CD14-positive monocyte (primary cell): ENCODE measurements at regions not wholly inside any gene's neighbourhood (a gene's known extent, or its start where the extent isn't known, plus 50 kb on each side); places are given as distances from the start of the nearest gene placed in this dataset.

ENCODE experiments used
- DNase-seq, 3 donors: peaks; one replicate each; pipeline ENCODE4 v3.0.0-alpha.2; 2011 to 2022
- H2AFZ ChIP-seq: 2 replicates; pipeline ENCODE4 v1.6.0; 2012; ENCODE audit warnings: mild to moderate bottlenecking, low read depth, low read length, inconsistent platforms; ENCODE audit not compliant: insufficient read depth, poor library complexity, severe bottlenecking
- H3K27ac ChIP-seq, 2 donors: 1 replicate in 1 of 2; 2 replicates in 1 of 2; pipeline ENCODE4 v1.5.1; 2012 to 2013; ENCODE audit warnings: low read length in 2 of 2, control low read depth in 1 of 2, inconsistent platforms in 1 of 2, low read depth in 1 of 2, mild to moderate bottlenecking in 1 of 2
- H3K27me3 ChIP-seq, 2 donors: one replicate each; pipeline versions ENCODE4 v1.6.0 to v1.6.1; 2011 to 2013; ENCODE audit warnings: low read length in 2 of 2; ENCODE audit not compliant: control insufficient read depth in 2 of 2, insufficient read depth in 2 of 2
- H3K36me3 ChIP-seq, 2 donors: replicated peaks in 1 of 2; 1 replicate in 1 of 2; 2 replicates in 1 of 2; pipeline versions ENCODE4 v1.5.1 to v1.6.1; 2012 to 2013; ENCODE audit warnings: low read length in 2 of 2, control low read depth in 1 of 2, inconsistent platforms in 1 of 2, mild to moderate bottlenecking in 1 of 2; ENCODE audit not compliant: insufficient read depth in 2 of 2, control insufficient read depth in 1 of 2
- H3K4me1 ChIP-seq, 2 donors: 1 replicate in 1 of 2; 2 replicates in 1 of 2; pipeline versions ENCODE4 v1.5.1 to v1.6.1; 2012 to 2013; ENCODE audit warnings: low read length in 2 of 2, control low read depth in 1 of 2, inconsistent platforms in 1 of 2, mild to moderate bottlenecking in 1 of 2, moderate library complexity in 1 of 2; ENCODE audit not compliant: insufficient read depth in 2 of 2, control insufficient read depth in 1 of 2
- H3K4me2 ChIP-seq: replicated peaks from 2 replicates; pipeline ENCODE3; 2012; ENCODE audit warnings: low read length, moderate library complexity, mild to moderate bottlenecking; ENCODE audit not compliant: poor library complexity, severe bottlenecking; ENCODE audit errors: extremely low read depth
- H3K4me3 ChIP-seq, 3 experiments: fragments of 200-600 bp in 1 of 3; sonication (generic) in 1 of 3; replicated peaks in 1 of 3; 1 replicate in 2 of 3; 2 replicates in 1 of 3; pipeline ENCODE4 v1.5.1; 2011 to 2013; ENCODE audit warnings: low read length in 3 of 3, mild to moderate bottlenecking in 3 of 3, control low read depth in 2 of 3, low read depth in 2 of 3, inconsistent platforms in 1 of 3, moderate library complexity in 1 of 3
- H3K79me2 ChIP-seq: 2 replicates; pipeline ENCODE4 v1.6.0; 2012; ENCODE audit warnings: mild to moderate bottlenecking, control low read depth, inconsistent platforms, low read length, moderate library complexity; ENCODE audit not compliant: insufficient read depth
- H3K9ac ChIP-seq: 2 replicates; pipeline ENCODE4 v1.6.0; 2017; ENCODE audit warnings: low read length, mild to moderate bottlenecking; ENCODE audit not compliant: insufficient read depth, poor library complexity, severe bottlenecking
- H3K9me3 ChIP-seq, 2 donors: replicated peaks in 1 of 2; 1 replicate in 1 of 2; 2 replicates in 1 of 2; pipeline versions ENCODE4 v1.5.1 to v1.6.1; 2012 to 2013; ENCODE audit warnings: low read length in 2 of 2, control low read depth in 1 of 2; ENCODE audit not compliant: control insufficient read depth in 1 of 2, insufficient read depth in 1 of 2
- H4K20me1 ChIP-seq: 2 replicates; pipeline ENCODE4 v1.6.0; 2012; ENCODE audit warnings: mild to moderate bottlenecking, low read length, control low read depth, moderate library complexity; ENCODE audit not compliant: insufficient read depth
- H3K27ac Mint-ChIP-seq, 7 donors: one replicate each; pipeline ENCODE4 v1.8.0; 2020; ENCODE audit warnings: mild to moderate bottlenecking in 7 of 7, mixed read lengths in 7 of 7, moderate library complexity in 6 of 7, inconsistent platforms in 2 of 7
- H3K27me3 Mint-ChIP-seq, 3 donors: one replicate each; pipeline ENCODE4 v1.8.0; 2021 to 2022; ENCODE audit warnings: low read depth in 3 of 3, mild to moderate bottlenecking in 3 of 3, mixed read lengths in 3 of 3, moderate library complexity in 3 of 3, inconsistent platforms in 1 of 3
- H3K36me3 Mint-ChIP-seq, 2 donors: one replicate each; pipeline ENCODE4 v1.8.0; 2020; ENCODE audit warnings: mixed read lengths in 2 of 2, inconsistent platforms in 1 of 2, mild to moderate bottlenecking in 1 of 2
- H3K4me1 Mint-ChIP-seq: one replicate; pipeline ENCODE4 v1.8.0; 2020; ENCODE audit warnings: mild to moderate bottlenecking, mixed read lengths
- H3K4me3 Mint-ChIP-seq, 2 donors: one replicate each; pipeline ENCODE4 v1.8.0; 2020; ENCODE audit warnings: mild to moderate bottlenecking in 2 of 2, mixed read lengths in 2 of 2, moderate library complexity in 1 of 2
- H3K9me3 Mint-ChIP-seq, 7 donors: one replicate each; pipeline ENCODE4 v1.8.0; 2020 to 2022; ENCODE audit warnings: mixed read lengths in 7 of 7, mild to moderate bottlenecking in 6 of 7, moderate library complexity in 6 of 7, inconsistent platforms in 2 of 7
- CTCF ChIP-seq: fragments of 200-600 bp; IDR thresholded peaks from one replicate; pipeline ENCODE4 v1.8.0; 2022; ENCODE audit warnings: antibody characterized with exemption, mild to moderate bottlenecking
- WGBS: methylation state at CpG from one replicate; pipeline ENCODE4 v1.1.5; 2013; ENCODE audit warnings: missing lambda C conversion rate; ENCODE audit not compliant: insufficient coverage; 5-methylcytosine and 5-hydroxymethylcytosine counted together
- intact Hi-C, 2 donors: fragments of 100-400 bp; cut with micrococcal nuclease; formaldehyde crosslinking; loops; one replicate each; pipeline versions ENCODE4 v1.15.0 to v1.15.1; 2023

DNA sequence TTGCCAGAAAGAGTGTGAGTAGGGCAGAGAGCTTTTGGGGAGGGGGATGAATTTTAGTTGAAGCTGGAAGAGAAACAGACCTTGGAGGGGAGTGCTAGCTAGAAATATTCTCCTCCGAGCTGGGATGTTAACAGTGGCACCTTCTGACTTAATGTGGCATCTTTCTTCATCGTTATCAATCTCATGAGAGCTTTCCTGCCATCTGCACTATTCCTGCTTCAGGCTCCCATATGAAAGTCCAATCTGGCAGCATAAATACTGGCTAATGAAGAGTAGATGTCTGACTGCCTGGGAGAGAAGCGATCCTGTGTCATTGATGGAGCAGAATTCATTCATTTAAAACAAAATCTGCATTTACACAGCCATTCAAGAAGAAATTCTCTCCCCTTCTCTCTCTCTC, 284.5 kb downstream of the TMEM38B start:
- no peak for TF ChIP-seq CTCF
- H4K20me1 ChIP-seq = no peaks in the 10 kb centered on the region
- no peak overlapping the region for H3K4me2 ChIP-seq
- no peak overlapping the region for H3K27ac ChIP-seq
- H3K4me3 Mint-ChIP-seq = no peak overlapping the region
- H3K79me2 ChIP-seq = no peaks in the 10 kb centered on the region
- no peak overlapping the region for H3K27ac Mint-ChIP-seq
- H3K9me3 Mint-ChIP-seq = peaks cover 0 to 2% (median 0%) of the 10 kb centered on the region in 7 donors
- no peaks in the 10 kb centered on the region for H3K9me3 ChIP-seq
- H3K36me3 ChIP-seq = no peaks in the 10 kb centered on the region
- H3K4me3 ChIP-seq = no peak overlapping the region
- DNase-seq = no peak
- intact Hi-C loops = no loop called here
- H3K9ac ChIP-seq = no peak overlapping the region
- H2AFZ ChIP-seq = no peak overlapping the region
- no peaks in the 10 kb centered on the region for H3K27me3 ChIP-seq
- WGBS = 50% methylated on average over 1 of the region's 3 CpGs
- H3K36me3 Mint-ChIP-seq = no peaks in the 10 kb centered on the region
- H3K27me3 Mint-ChIP-seq = peaks cover 0 to 2% (median 1%) of the 10 kb centered on the region in 3 donors
- no peaks in the 10 kb centered on the region for H3K4me1 Mint-ChIP-seq
- no peaks in the 10 kb centered on the region for H3K4me1 ChIP-seq

GRCh38 chr9:105979290-105979689, 284.9 kb downstream of the TMEM38B start:
- no peak overlapping the region for H3K9ac ChIP-seq
- 100% methylated on average over 2 of the region's 2 CpGs for WGBS
- H3K9me3 Mint-ChIP-seq = peaks cover 0 to 3% (median 0%) of the 10 kb centered on the region in 7 donors
- no peaks in the 10 kb centered on the region for H3K27me3 ChIP-seq
- H3K4me1 Mint-ChIP-seq = no peaks in the 10 kb centered on the region
- H3K27ac ChIP-seq = no peak overlapping the region
- intact Hi-C loops = no loop called here
- H3K4me2 ChIP-seq = no peak overlapping the region
- no peak for DNase-seq
- H3K9me3 ChIP-seq = no peaks in the 10 kb centered on the region
- H4K20me1 ChIP-seq = no peaks in the 10 kb centered on the region
- H3K79me2 ChIP-seq = no peaks in the 10 kb centered on the region
- H3K36me3 Mint-ChIP-seq = no peaks in the 10 kb centered on the region
- no peak overlapping the region for H3K4me3 ChIP-seq
- no peak overlapping the region for H3K27ac Mint-ChIP-seq
- H3K36me3 ChIP-seq = no peaks in the 10 kb centered on the region
- H3K4me1 ChIP-seq = no peaks in the 10 kb centered on the region
- no peak for TF ChIP-seq CTCF
- H3K4me3 Mint-ChIP-seq = no peak overlapping the region
- peaks cover 0 to 2% (median 1%) of the 10 kb centered on the region in 3 donors for H3K27me3 Mint-ChIP-seq
- H2AFZ ChIP-seq = no peak overlapping the region
